HG02981 (cell line): ENCODE measurements at regions not wholly inside any gene's neighbourhood (a gene's known extent, or its start where the extent isn't known, plus 50 kb on each side); places are given as distances from the start of the nearest gene placed in this dataset.

Experiments
- ATAC-seq: cut with Tn5 transposase; IDR thresholded peaks from one replicate; pipeline ENCODE4 v1.9.1; 2021; ENCODE audit warnings: mild to moderate bottlenecking, moderate library complexity; ENCODE audit not compliant: unreplicated experiment

DNA sequence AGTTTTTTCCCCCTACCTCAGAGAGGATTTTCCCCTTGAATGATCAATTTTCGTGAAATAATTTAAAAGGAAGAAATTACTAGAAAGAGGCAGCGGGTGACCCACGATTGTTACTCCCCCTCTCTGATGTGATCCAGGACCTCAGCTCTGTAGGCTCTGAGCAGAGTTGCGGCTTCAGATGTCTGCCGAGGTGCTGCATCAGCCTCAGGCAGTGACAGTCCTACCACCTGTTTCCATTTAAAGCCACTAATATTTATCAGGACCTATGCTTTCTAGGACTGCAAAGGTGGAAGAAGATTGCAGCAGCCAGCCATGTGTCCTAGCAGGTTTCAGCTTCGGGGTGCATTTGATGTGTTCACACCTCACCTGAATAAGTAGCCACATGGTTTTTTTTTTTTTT, 294.8 kb upstream of the C2CD4B start:
- ATAC-seq = no peak

DNA sequence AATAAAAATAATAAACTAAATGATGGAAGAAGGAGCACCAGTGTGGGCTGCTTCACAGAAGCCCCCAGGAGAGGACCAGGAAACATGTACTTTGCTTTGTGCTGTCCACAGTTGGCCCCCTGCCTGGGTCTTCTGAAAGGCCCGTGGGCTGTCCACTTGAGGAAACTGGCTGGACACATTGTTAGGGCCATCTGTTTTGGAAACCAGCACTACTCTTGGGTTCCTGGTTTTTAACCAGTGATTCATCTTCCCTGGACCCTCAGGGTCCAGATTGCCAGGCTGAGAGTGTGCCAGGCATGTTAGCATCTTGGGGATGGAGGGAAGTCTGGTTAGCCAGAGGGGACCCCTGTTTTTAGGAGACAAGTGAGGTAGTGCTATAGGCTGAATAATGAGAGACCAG, 297.2 kb upstream of the C2CD4B start:
- ATAC-seq = no peak

DNA sequence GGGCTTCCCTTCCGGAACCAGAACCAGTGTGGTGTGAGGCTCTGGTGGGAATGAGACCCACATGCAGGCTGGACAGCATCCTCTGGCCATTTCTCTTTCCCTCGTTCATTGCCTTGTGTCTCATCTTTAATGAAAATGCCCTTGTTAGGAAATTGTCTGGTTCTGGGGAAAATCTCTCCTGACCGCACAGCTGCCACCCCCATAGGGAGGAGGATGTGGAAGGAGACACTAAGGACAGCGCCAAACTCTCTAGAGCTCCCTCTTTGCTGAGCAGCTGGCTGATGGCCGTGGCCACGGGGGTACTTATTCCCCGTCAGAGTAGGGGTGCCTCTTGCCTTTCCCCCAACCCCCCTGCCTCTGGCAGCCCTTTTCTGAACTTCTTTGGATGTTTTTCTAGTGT, 297.6 kb upstream of the C2CD4B start:
- no peak for ATAC-seq

DNA sequence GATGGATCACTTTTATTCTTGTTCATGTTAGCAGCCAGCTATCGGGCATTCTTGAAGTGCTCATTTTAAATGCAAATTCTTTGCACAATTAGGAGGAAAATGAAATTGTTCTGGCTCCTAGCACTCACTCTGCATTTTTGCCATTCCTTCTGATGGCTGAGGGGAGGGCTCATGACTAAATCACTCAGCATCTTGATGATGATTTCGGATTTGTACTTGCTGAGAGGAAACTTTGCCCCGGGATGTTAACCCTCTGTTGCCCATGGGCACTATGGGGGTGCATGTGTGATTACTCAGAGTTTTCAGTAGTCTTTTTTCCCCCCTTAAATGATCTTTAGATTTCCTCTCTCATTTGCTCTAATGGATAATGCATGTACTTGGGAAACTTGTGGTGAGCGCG, 299.6 kb upstream of the C2CD4B start:
- ATAC-seq = no peak

DNA sequence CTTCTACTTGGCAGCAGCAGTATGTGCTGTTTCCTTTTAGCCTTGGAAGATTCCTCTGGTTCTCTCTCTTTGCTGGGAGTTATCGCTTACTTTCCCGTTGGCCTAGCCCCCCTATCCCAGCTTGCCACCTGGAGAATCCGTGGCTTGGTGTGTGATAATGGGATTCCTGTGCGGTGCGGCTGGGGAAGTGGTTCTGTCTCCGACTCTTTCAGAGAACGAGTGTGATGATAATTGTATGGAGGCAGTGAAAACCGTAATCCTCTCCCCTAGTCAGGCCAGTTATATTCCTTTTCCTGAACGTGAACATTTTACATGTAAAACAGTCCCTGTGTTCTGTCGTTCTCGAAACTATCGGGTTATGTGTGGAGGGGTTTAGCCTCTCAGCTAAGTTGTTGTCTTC, 300.1 kb upstream of the C2CD4B start:
- no peak for ATAC-seq

DNA sequence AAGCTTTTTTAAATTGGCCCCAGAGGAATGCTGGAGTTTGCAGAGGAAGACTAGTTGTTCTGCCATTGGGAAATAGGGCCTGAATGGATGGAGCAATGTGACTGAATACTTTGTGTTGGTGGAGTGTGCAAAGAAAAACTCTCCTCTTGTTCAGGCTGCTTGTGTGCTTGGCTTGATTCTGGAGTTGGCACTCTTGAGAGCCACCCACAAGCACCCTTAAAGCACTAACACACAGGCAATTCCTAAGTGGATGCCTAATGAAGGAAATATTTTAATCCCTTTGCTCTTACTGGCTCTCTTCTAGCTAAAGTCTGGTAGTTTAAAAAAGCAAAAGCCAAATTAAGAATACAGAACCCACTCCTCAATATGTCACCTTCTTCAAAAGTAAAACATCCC, 304.4 kb upstream of the C2CD4B start:
- ATAC-seq = no peak

DNA sequence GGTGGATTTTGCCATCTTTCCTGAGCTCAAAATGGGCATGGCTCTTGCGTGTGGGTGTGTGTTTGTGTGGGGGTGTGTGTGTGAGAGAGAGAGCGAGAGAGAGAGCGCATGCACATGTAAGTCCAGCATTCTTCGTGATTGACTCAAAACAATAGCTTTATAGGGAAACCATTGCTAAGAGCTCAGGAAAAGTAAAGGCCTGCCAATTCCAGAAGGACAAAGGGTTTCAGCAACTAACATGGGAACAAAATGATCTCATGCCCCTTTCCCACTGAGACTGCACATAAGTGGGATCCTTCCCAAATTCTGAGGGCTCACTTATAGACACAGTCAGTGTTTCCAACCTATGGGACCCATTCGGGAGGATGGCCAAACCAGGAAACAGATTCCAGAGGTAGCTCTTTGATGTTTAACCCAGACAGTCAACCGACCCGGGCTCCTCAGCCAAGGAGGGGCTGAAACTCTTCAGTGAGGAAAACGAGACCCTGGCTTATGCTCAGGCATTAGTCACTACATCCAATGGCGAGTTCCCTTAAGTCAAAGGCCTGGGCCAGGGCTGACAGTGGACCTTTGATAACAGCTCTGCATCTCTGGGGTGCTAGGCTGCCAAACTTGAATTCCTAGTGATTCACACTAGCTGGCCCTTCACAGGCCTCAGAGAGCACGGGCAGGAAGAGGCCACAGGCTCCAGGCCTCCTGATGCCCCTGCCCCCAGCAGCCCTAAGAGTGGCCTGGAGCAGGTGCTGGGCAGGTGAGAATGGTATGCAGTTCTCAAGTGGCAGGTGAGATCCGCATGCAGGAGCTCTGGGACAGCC, 305.0 kb upstream of the C2CD4B start:
- ATAC-seq = no peak

DNA sequence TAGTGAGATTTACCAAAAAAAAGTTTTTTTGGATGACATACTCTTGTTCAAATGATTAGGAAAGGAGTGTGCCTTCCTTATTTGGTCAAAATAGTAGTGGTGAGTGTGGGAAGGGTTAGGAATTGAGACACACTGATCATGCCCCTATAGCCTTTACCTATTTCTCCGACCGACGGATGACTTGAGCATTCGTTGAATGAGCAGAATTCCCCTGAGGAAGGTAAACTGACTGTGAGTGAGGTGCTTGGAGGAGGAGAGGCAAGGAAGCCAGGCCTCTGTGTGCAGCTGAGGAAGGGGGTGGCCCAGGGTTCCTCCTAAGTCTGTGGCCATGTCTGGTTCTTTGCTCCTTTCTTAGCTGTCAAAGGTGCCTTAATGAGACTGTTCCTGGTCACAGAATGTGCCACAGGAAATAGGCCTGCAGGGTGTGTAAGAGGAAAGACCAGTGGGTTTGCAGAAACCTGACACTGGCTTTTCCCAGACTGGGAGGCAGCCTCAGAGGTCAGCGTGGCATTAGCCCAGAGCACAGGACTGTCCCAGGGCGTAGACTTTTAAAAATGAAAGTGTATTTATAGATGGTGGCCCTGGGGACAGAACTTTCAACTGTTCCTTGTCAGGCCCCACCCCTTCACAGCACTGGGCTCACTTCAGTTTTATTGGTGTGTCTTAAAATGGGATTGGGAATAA, 307.7 kb upstream of the C2CD4B start:
- no peak for ATAC-seq

DNA sequence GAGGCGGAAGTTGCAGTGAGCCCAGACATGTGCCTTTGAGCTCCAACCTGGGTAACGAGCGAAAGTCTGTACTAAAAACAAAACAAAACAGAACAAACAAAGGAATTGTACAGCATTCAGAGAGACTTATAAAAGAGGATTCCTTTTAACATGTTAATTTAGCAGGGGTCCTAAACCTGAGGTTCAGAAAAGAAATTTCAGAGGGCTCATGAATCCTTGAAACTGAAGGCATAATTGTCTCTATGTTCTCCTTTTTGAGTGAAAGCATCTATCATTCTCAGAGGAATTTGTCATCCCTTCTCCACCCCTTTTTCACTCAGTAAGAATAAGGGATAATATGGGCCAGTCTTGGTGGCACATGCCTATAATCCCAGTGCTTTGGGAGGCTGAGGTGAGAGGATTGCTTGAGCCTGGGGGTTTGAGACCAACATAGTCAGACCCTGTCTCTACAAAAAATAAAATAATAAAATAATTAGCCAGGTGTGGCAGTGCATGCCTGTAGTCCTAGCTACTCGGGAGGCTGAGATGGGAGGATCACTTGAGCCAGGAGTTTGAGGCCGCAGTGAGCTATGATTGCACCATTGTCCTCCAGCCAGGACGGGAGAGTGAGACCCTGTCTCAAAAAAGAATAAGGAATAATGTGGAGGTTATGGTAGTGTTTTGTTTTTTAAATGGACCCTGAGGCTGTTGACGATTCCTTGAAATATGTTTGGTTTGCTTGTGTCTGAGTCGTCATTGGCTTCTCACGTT, 309.1 kb upstream of the C2CD4B start:
- ATAC-seq = no peak

DNA sequence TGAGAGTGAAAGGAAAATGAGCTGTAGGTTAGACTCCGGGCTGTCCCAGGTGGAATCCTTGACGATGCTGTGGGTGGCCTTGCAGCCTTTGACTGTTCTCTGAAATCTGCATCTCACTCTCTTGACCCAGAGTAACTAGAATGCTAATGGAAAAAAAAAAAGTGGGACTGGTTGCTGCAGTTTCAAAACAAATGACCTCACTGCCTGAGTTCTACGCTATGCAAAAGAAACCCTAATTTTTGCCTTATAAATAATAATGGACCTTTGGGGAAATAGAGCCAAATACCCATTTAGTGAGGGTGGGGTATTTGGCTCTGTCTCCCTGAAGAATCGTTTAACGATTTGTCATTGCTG, 309.7 kb upstream of the C2CD4B start:
- ATAC-seq = no peak

DNA sequence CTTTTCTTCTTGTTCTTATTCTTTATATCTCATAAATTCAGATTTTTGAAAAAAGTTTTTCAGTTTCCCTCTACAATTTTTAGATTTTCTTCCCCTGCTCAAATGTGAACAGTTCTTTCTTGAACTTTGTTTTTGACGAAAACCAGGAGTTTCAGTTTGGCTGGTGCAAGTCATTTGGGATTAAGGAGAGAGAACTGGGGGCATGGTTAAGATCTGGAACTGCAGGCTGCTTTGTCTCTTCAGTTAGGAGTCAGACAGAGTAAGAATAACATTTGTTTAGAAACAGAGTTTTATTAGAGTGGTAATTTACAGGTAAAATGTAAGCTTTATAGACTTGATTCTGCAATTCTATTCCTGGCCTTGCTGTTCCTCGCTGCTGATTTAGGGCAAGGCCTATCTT, 310.5 kb upstream of the C2CD4B start:
- no peak for ATAC-seq

DNA sequence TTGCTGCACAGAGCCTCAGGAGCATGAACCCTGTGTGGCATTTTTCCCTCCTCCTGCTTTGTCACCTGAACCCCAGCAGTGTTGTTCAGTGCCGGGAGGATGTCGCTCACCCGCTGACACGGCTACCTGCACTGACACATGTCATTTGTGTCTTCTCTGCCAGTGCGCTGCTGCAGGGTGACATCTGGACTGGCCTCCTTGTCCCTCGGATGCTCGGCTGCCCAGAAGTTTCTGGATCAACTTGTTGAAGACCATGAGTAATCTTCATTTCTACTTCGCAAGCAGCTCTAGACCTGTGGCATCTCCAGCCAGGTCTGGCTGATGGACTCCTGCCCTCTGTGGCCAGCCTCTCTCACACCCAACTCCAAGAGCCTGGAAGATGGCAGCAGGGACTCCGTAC, 311.1 kb upstream of the C2CD4B start:
- ATAC-seq = no peak

DNA sequence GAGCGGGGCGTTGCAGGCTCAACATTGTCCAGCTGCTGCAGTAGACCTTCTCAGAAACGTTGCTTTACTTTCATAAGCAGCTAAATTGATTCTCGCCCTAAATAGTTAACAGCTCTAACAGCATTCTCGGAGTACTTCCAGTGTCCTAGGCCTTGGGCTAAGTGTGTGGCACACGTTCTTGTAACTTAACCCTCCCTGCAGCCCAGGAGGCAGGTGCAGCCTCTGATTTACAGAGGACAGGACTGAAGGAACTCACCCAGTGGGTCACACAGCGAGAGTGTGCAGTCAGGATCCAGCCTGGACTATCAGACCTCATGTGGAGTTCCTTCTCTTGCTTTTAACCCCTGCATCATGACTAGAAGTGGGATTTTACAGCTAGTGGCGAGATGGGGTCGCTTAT, 312.8 kb upstream of the C2CD4B start:
- ATAC-seq = no peak

DNA sequence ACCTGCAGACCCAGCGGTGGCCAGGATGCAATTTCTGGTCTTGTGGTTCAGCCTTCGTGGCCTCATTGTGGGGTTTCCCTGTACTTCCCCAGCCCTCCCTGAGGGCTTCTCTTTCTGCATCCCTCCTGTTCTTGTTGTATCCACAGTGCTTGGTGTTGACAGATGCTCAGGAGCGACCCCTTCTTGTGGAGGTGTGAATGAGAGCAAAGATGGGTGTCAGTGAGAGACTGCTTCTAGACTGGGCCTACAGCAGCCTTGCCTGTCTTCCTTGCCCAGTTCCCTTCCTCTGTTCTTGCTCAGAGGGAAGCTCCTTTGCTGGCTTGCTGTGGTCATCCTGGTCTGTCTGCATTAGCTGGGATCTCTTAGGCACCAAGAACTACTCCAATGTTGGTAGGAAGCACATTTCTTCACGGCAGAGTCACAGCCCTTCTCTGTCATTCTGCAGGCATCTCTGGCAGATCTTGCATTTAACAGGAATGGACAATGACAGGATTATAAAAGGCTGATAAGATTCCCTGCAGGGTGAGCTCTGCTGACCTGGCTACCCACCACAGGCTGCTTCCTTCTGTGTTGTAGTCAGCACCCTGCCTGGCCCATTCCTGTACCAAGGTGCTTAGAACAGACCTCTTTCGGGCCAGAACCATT, 317.8 kb upstream of the C2CD4B start:
- peak; percentile 86 for ATAC-seq

DNA sequence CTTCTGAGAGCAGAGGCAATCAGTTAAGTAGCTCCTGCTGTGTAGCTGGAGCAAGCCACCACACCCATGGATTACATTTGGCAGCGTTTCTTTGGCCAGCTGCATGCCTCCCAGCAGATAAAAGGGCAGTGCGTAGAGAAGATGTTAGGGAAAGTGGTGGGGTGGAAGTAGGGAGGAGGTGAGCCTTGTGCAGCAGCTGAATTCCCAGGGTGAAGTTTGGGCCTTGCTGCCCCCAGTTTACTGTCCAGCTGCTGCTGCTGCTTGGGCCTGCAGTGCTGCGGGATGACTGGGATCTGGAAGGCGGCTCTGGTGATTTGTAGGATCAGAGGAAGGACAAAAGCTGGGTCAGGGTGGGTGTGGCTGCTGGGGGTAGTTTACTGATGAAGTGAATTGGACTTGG, 318.7 kb upstream of the C2CD4B start:
- ATAC-seq = no peak

DNA sequence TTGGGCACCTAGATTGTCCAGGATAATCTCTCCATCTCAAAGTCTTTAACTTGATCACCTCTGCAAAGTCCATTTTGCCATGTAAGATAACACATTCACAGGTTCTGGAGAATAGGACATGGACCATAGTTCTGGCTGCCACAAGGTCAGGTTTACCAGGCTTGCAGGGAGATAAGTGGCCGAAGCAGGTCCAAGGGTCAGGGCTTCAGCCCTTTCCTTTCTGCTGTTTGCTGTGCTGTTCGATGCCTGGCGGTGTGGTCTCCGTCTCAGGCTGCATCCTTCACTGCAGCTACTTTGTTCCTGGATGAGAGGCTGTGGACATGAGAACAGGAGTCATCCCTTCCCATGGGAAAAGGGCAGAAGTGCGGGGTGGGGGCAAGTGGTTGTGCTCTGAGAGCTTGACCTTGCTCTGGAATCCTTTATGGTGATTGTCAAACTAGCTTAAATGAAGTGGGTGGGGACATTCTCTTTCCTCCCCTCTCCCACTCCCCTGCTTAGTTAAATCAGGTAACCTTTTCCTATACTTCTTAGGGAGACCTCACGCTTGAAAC, 320.2 kb upstream of the C2CD4B start:
- ATAC-seq = no peak

DNA sequence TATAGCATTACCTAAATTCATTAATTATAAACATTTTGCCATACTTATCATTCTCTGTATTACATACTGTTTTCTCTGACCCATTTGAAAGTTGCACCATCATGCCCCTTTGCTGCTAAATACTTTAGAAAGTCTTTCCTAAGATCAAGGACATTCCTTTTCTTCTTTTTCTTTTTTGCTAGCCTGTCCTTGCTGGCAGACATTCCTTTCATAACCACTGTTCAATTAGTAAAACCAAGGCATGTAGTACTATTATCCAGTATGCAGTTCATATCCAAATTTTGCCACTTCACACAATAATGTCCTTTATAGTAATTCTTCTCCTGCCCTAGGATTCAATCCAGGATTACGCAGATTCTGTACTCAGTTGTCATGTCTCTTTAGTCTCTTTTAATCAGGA, 321.0 kb upstream of the C2CD4B start:
- ATAC-seq = no peak

DNA sequence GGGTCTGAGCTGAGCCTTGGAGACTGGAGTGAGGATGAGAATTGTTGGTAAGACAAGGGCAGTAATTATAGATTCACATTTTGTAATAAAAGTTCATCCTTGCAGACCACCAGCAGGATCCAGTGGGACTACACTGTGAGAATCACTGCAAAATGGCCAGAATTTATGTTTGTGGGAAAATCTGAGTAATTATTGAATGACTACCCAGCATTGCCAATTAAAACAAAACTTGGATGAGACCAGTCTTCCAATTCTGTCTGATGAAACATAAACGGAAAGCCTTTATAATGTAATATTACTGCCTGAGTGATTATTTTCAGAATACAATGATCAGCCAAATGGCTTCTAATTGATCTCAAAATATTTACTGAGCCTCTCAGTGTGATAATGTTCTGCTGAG, 323.3 kb upstream of the C2CD4B start:
- no peak for ATAC-seq

DNA sequence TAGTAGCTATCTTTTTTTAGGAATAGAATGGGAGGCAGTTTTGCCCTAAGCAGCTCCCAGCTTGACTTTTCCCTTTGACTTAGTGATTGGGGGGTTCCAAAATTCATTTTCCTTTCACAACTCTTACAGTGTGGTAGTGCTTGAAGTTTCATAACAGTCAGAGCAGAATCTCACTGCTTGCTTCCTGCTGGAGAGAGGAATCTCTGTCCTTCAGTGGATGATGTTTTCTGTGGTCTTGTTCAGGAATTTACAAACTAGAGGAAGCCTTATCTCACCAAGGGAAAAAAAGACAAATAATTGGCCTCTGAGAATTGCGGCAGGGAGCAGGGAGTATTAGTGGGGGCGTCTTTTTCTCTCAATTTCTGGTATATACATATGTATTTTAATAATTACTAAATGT, 326.6 kb upstream of the C2CD4B start:
- no peak for ATAC-seq

DNA sequence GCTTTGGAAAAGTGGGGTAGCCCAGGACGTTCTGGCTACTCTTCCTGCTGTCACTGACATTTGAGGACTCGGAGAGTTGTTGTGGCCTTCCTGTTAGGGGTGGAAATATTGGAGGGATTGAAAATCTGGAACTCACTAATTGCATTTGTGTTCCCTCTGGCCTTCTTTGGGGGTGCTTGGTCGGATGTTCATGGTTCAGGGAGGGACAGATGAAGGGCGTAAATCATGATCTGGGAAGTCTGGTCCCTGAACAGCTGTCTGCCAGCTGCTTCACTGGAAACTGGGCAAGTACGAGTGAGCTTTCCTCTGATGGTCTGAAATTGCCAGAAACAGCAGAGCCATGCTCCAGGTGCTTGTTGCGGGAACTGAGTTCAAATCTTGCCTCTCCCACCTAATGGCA, 327.8 kb upstream of the C2CD4B start:
- ATAC-seq = no peak

DNA sequence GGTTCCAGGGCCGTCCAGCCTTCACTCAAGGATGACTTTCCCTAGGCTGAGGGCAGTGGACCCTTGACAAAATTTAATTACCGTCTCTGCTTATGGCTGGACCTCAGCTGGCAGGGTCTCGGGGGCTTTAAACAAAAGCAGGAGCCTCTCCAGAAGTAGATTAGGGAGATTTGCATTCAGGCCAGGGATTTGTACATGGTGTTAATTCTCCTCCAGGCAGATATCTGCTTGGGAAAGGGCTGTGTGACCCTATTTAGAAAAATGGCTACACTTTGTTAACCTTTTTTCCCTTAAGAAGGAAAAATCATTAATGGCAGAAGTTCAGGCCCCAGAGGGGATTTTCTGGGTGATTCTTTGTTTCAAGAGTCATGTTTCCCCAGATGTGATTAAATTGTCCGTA, 329.1 kb upstream of the C2CD4B start:
- no peak for ATAC-seq
